Adrenal gland (tissue), 9 donors: ENCODE measurements at regions not wholly inside any gene's neighbourhood (a gene's known extent, or its start where the extent isn't known, plus 50 kb on each side); places are given as distances from the start of the nearest gene placed in this dataset.

Experiments used
- DNase-seq, 7 donors: peaks; one replicate each; pipeline ENCODE4 v3.0.0-alpha.2; 2019 to 2020
- H3K27ac ChIP-seq, 5 donors: fragments of 200-600 bp; sonication (generic) in 4 of 5; 1 replicate in 3 of 5; 2 replicates in 2 of 5; pipeline versions ENCODE4 v1.5.1 to v1.8.0; 2016 to 2020; ENCODE audit warnings: mild to moderate bottlenecking in 1 of 5
- H3K27me3 ChIP-seq: fragments of 200-600 bp; 2 replicates; pipeline ENCODE4 v1.8.0; 2021
- H3K36me3 ChIP-seq, 2 donors: fragments of 200-600 bp; replicated peaks in 1 of 2; 1 replicate in 1 of 2; 2 replicates in 1 of 2; pipeline versions ENCODE4 v1.5.1 to v1.8.0; 2018 to 2022
- H3K4me1 ChIP-seq, 2 donors: fragments of 200-600 bp; replicated peaks in 1 of 2; 1 replicate in 1 of 2; 2 replicates in 1 of 2; pipeline versions ENCODE4 v1.5.1 to v1.8.0; 2018 to 2021
- H3K4me3 ChIP-seq, 4 donors: fragments of 200-600 bp; sonication (generic) in 3 of 4; one replicate each; pipeline ENCODE4 v1.5.1; 2016 to 2018
- H3K9me3 ChIP-seq, 3 donors: fragments of 200-600 bp; sonication (generic) in 1 of 3; replicated peaks in 1 of 3; 1 replicate in 2 of 3; 2 replicates in 1 of 3; pipeline versions ENCODE4 v1.5.1 to v1.8.0; 2016 to 2021
- CTCF ChIP-seq, 6 experiments: fragments of 450-650 bp in 4 of 6; fragments of 200-600 bp in 2 of 6; sonication (generic) in 1 of 6; IDR thresholded peaks; 1 replicate in 5 of 6; 2 replicates in 1 of 6; pipeline versions ENCODE4 v1.5.1 to v1.8.0; 2016 to 2021; ENCODE audit warnings: antibody characterized with exemption in 6 of 6, mild to moderate bottlenecking in 2 of 6, moderate library complexity in 1 of 6
- POLR2A ChIP-seq, 2 donors: fragments of 450-650 bp; IDR thresholded peaks; one replicate each; pipeline ENCODE4 v1.6.1; 2017; ENCODE audit warnings: antibody characterized with exemption in 2 of 2, mild to moderate bottlenecking in 2 of 2, moderate library complexity in 1 of 2
- WGBS, 4 donors: extraction: QIAGEN DNeasy Blood & Tissue Kit in 2 of 4; methylation state at CpG; one replicate each; pipeline versions ENCODE4 v1.1.5 to v1.1.7; 2013 to 2017; 5-methylcytosine and 5-hydroxymethylcytosine counted together
- intact Hi-C, 2 donors: fragments of 100-400 bp; cut with DNase I; formaldehyde crosslinking; loops; one replicate each; pipeline versions ENCODE4 v1.14.1 to v1.15.0; 2022 to 2023
- donor health status: healthy with polysubstance abuse.
- donor health status: Bipolar disorder and iron deficiency.
- donor health status: DM: yes; HTN: yes; CAD: no.
- donor health status: DM: no; HTN: no; CAD: no.
- donor health status: DM: no; HTN: no; CAD: no.

GRCh38 chr2:59791004-59791618, 762.3 kb downstream of the BCL11A start:
- intact Hi-C loops: no loop called here
- no peaks in the 10 kb centered on the region for H3K9me3 ChIP-seq
- DNase-seq: no peak
- H3K36me3 ChIP-seq: no peaks in the 10 kb centered on the region
- no peak overlapping the region for H3K27ac ChIP-seq
- H3K27me3 ChIP-seq: no peaks in the 10 kb centered on the region
- 82 to 85% (median 84%) methylated on average over 12 of the region's 12 CpGs for WGBS, 4 donors
- H3K4me3 ChIP-seq: no peak overlapping the region
- no peaks in the 10 kb centered on the region for H3K4me1 ChIP-seq
- no peak for TF ChIP-seq POLR2A (IDR thresholded peaks at IDR 0.05)
- TF ChIP-seq CTCF (IDR thresholded peaks at IDR 0.05): no peak

- intact Hi-C loops: no loop called here
- Histone ChIP-seq H3K4me1 (no peaks in the 10 kb centered on the region), H3K9me3 (no peaks in the 10 kb centered on the region), H3K27me3 (no peaks in the 10 kb centered on the region), H3K36me3 (no peaks in the 10 kb centered on the region), H3K27ac (no peak overlapping the region), H3K4me3 (no peak overlapping the region)
- WGBS, 4 donors: 82 to 86% (median 82%) methylated on average over 11 of the region's 11 CpGs
- no peak for DNase-seq
- TF ChIP-seq CTCF (IDR thresholded peaks at IDR 0.05) (no peak), POLR2A (IDR thresholded peaks at IDR 0.05) (no peak)
Observed at GRCh38 chr2:59790186-59791003, 763.1 kb downstream of the BCL11A start.

- H3K9me3 ChIP-seq: no peaks in the 10 kb centered on the region
- H3K36me3 ChIP-seq: no peaks in the 10 kb centered on the region
- no peak overlapping the region for H3K4me3 ChIP-seq
- H3K27ac ChIP-seq: no peak overlapping the region
- no peak for DNase-seq
- TF ChIP-seq POLR2A (IDR thresholded peaks at IDR 0.05): no peak
- TF ChIP-seq CTCF (IDR thresholded peaks at IDR 0.05): no peak
- intact Hi-C loops: no loop called here
- no peaks in the 10 kb centered on the region for H3K27me3 ChIP-seq
- WGBS, 4 donors: 68 to 83% (median 74%) methylated on average over 2 of the region's 2 CpGs
- no peaks in the 10 kb centered on the region for H3K4me1 ChIP-seq
Observed at GRCh38 chr2:59789523-59789922, 763.9 kb downstream of the BCL11A start.

GRCh38 chr2:59787095-59787494, 766.4 kb downstream of the BCL11A start:
- TF ChIP-seq POLR2A (IDR thresholded peaks at IDR 0.05) (no peak), CTCF (IDR thresholded peaks at IDR 0.05) (no peak)
- WGBS, 4 donors: 80 to 88% (median 85%) methylated on average over 3 of the region's 3 CpGs

More at GRCh38 chr2:59787095-59787494, 766.4 kb downstream of the BCL11A start:
- H3K36me3 ChIP-seq: no peaks in the 10 kb centered on the region
- DNase-seq: no peak
- H3K27me3 ChIP-seq: no peaks in the 10 kb centered on the region
- no peak overlapping the region for H3K27ac ChIP-seq
- intact Hi-C loops: no loop called here
- no peaks in the 10 kb centered on the region for H3K9me3 ChIP-seq
- H3K4me3 ChIP-seq: no peak overlapping the region
- no peaks in the 10 kb centered on the region for H3K4me1 ChIP-seq
